NT2/D1 (cell line): ENCODE measurements at regions not wholly inside any gene's neighbourhood (a gene's known extent, or its start where the extent isn't known, plus 50 kb on each side); places are given as distances from the start of the nearest gene placed in this dataset.

ENCODE experiments used
- DNase-seq: peaks from one replicate; pipeline ENCODE4 v3.0.0-alpha.2; 2011; ENCODE audit warnings: low read depth, low spot score
- H3K27me3 ChIP-seq: 2 replicates; pipeline ENCODE4 v1.6.0; 2011; ENCODE audit warnings: mild to moderate bottlenecking; ENCODE audit not compliant: insufficient read length, insufficient read depth
- H3K36me3 ChIP-seq: 2 replicates; pipeline ENCODE4 v1.6.1; 2011; ENCODE audit warnings: mild to moderate bottlenecking, low read length, mixed read lengths; ENCODE audit not compliant: insufficient read depth, insufficient read length
- H3K4me1 ChIP-seq: 2 replicates; pipeline ENCODE4 v1.5.1; 2011; ENCODE audit not compliant: insufficient read depth, insufficient read length
- H3K4me3 ChIP-seq: 2 replicates; pipeline ENCODE4 v1.5.1; 2011; ENCODE audit warnings: low read depth; ENCODE audit not compliant: insufficient read length
- H3K9ac ChIP-seq: 2 replicates; pipeline ENCODE4 v1.6.0; 2011; ENCODE audit warnings: low read depth; ENCODE audit not compliant: insufficient read length
- H3K9me3 ChIP-seq: 2 replicates; pipeline ENCODE4 v1.5.1; 2011; ENCODE audit warnings: mild to moderate bottlenecking, low read length; ENCODE audit not compliant: insufficient read depth
- SUZ12 ChIP-seq: IDR thresholded peaks from 2 replicates; pipeline ENCODE4 v1.6.1; 2011; ENCODE audit not compliant: insufficient read length, insufficient read depth; ENCODE audit errors: extremely low read depth
- YY1 ChIP-seq: IDR thresholded peaks from 2 replicates; pipeline ENCODE4 v1.6.1; 2011; ENCODE audit not compliant: insufficient read length, insufficient read depth
- ZNF274 ChIP-seq: IDR thresholded peaks from 2 replicates; pipeline ENCODE4 v1.6.1; 2011; ENCODE audit warnings: mild to moderate bottlenecking, low read depth, low read length

GRCh38 chrX:13894888-13895565 is 78.1 kb upstream of the GPM6B start:
- no peaks in the 10 kb centered on the region for H3K36me3 ChIP-seq
- TF ChIP-seq ZNF274: no peak
- no peak for TF ChIP-seq YY1
- TF ChIP-seq SUZ12: no peak
- no peaks in the 10 kb centered on the region for H3K4me1 ChIP-seq

DNA sequence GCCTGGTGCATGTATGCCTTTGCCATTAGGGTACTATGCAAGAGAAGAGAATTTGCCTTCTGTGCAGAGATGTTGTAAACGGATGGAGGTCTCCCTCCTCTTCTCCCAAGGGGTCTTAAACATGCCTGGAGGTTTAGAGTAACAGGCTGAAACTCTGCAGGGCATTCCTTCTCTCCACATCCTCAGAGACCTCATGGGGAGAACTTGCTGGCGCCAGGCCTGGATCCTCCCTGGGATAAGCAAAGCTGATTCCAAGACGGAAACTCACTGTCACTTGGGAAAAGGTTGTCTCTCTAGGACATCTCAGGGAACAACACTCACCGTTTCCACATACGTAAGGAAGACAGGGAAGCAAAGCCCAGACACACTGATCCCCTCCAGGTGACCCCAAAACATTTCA is 76.9 kb upstream of the GPM6B start:
- H3K9me3 ChIP-seq: no peaks in the 10 kb centered on the region
- H3K36me3 ChIP-seq: no peaks in the 10 kb centered on the region
- H3K4me1 ChIP-seq: no peaks in the 10 kb centered on the region
- no peaks in the 10 kb centered on the region for H3K27me3 ChIP-seq
- no peak for DNase-seq
- no peak overlapping the region for H3K9ac ChIP-seq
- no peak overlapping the region for H3K4me3 ChIP-seq
- no peak for TF ChIP-seq SUZ12
- TF ChIP-seq ZNF274: no peak
- no peak for TF ChIP-seq YY1

More at GRCh38 chrX:13894888-13895565, 78.1 kb upstream of the GPM6B start:
- H3K27me3 ChIP-seq: no peaks in the 10 kb centered on the region
- H3K9me3 ChIP-seq: no peaks in the 10 kb centered on the region
- no peak for DNase-seq
- no peak overlapping the region for H3K4me3 ChIP-seq
- H3K9ac ChIP-seq: no peak overlapping the region

- Histone ChIP-seq H3K4me1 (no peaks in the 10 kb centered on the region), H3K9me3 (no peaks in the 10 kb centered on the region), H3K27me3 (no peaks in the 10 kb centered on the region), H3K9ac (no peak overlapping the region), H3K36me3 (no peaks in the 10 kb centered on the region), H3K4me3 (no peak overlapping the region)
- TF ChIP-seq ZNF274: no peak
- TF ChIP-seq SUZ12: no peak
- TF ChIP-seq YY1: no peak
- DNase-seq: no peak
These were observed 76.0 kb upstream of the GPM6B start for GRCh38 chrX:13892856-13893255.

DNA sequence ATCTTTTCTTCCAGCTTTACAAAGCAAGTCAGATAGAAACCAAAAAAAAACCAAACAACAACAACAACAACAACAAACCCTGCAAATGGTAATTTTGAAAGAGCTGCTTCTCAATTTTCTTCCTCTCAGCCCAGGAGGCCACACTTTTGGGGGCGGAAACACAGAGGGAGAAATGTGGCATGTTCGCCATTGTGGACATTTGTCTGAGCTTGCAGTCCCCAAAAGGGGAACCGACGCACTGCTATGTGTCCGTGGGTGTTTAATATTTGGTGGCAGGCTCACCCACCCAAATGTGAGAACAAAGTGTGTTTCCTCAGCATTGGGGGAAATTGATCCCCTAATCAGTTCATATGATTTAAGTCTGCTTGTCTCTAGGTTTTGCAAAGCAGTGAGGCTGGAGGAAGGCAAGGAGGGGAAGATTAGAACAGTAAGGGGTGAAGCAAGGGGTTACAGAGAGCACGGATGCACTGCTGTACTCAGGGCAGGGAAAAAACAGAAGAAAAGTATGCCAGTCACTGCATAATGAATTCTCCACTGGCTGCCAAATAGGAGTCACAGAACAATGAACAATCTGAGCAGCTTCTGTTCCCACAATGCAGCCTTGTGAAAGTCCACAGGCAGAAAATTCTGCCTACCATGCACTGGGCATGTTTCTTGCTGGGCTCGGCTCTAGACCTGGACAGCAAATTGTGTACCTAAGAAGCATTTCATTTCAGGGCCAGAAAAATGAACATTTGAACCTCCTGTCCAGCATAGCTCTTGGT is 74.7 kb upstream of the GPM6B start:
- H3K9ac ChIP-seq: no peak overlapping the region
- no peak overlapping the region for H3K4me3 ChIP-seq
- H3K27me3 ChIP-seq: no peaks in the 10 kb centered on the region
- no peak for DNase-seq
- no peaks in the 10 kb centered on the region for H3K9me3 ChIP-seq
- no peaks in the 10 kb centered on the region for H3K36me3 ChIP-seq
- no peak for TF ChIP-seq SUZ12
- no peak for TF ChIP-seq YY1
- TF ChIP-seq ZNF274: no peak
- peaks cover 2% of the 10 kb centered on the region for H3K4me1 ChIP-seq

DNA sequence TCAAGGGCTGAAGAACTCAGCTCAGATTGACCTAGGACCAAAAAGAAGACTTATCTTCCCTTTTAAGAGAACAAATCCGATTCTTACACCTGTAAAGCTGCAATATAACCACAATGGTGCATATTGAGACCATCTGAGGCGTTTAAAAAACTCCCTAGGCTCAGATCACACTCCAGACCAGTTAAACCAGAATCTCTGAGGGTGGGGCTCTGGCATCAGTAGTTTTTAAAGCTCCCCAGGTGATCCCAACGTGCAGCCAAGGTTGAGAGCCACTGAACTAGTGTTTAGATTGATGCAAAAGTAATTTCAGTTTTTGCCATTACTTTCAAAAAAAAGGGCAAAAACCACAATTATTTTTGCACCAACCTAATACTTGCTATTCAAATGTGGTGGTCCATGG is 73.9 kb upstream of the GPM6B start:
- Histone ChIP-seq H3K27me3 (no peaks in the 10 kb centered on the region), H3K36me3 (no peaks in the 10 kb centered on the region), H3K4me1 (peaks cover 2% of the 10 kb centered on the region), H3K4me3 (no peak overlapping the region), H3K9ac (no peak overlapping the region), H3K9me3 (no peaks in the 10 kb centered on the region)
- TF ChIP-seq ZNF274 (no peak), SUZ12 (no peak), YY1 (no peak)
- no peak for DNase-seq

GRCh38 chrX:13888284-13888683 is 71.4 kb upstream of the GPM6B start:
- no peak for TF ChIP-seq YY1
- no peak for TF ChIP-seq ZNF274
- no peak for TF ChIP-seq SUZ12
- Histone ChIP-seq H3K36me3 (no peaks in the 10 kb centered on the region), H3K4me3 (no peak overlapping the region), H3K9me3 (no peaks in the 10 kb centered on the region), H3K9ac (no peak overlapping the region), H3K4me1 (peaks cover 2% of the 10 kb centered on the region), H3K27me3 (no peaks in the 10 kb centered on the region)
- no peak for DNase-seq

- Histone ChIP-seq H3K9me3 (no peaks in the 10 kb centered on the region), H3K4me1 (peaks cover 2% of the 10 kb centered on the region), H3K36me3 (no peaks in the 10 kb centered on the region), H3K27me3 (no peaks in the 10 kb centered on the region), H3K4me3 (no peak overlapping the region), H3K9ac (no peak overlapping the region)
- DNase-seq: no peak
- TF ChIP-seq ZNF274: no peak
These were observed 68.7 kb upstream of the GPM6B start for GRCh38 chrX:13885591-13885990.
